Endothelial cell of umbilical vein (primary cell): ENCODE measurements at regions not wholly inside any gene's neighbourhood (a gene's known extent, or its start where the extent isn't known, plus 50 kb on each side); places are given as distances from the start of the nearest gene placed in this dataset.
"Not testable (repeated sequence)": the region's sequence is repeated elsewhere in the genome, so short reads cannot be mapped to it uniquely, and the experiment has no call there.

Experiments used
- EZH2 ChIP-seq: IDR thresholded peaks from 2 replicates; pipeline ENCODE4 v1.6.1; 2012; ENCODE audit warnings: borderline replicate concordance, low read depth, mild to moderate bottlenecking, moderate library complexity, low read length, inconsistent platforms; ENCODE audit not compliant: severe bottlenecking
- FOS ChIP-seq: IDR thresholded peaks from 2 replicates; pipeline ENCODE4 v1.6.1; 2011; ENCODE audit warnings: mild to moderate bottlenecking, low read length, moderate library complexity, borderline replicate concordance; ENCODE audit not compliant: insufficient read depth
- GATA2 ChIP-seq: IDR thresholded peaks from 2 replicates; pipeline ENCODE4 v1.7.0; 2011; ENCODE audit warnings: low read depth, mild to moderate bottlenecking, moderate library complexity, mixed read lengths, low read length; ENCODE audit not compliant: insufficient read length, insufficient read depth
- JUN ChIP-seq: IDR thresholded peaks from 2 replicates; pipeline ENCODE4 v1.6.1; 2011; ENCODE audit warnings: borderline replicate concordance, low read depth; ENCODE audit not compliant: insufficient read length, insufficient read depth
- MAX ChIP-seq: IDR thresholded peaks from 2 replicates; pipeline ENCODE4 v1.6.1; 2011; ENCODE audit not compliant: insufficient read depth, insufficient read length
- MYC ChIP-seq: IDR thresholded peaks from one replicate; pipeline ENCODE4 v1.6.1; 2011; ENCODE audit warnings: mild to moderate bottlenecking, low read depth, low read length
- POLR2A ChIP-seq: IDR thresholded peaks from 2 replicates; pipeline ENCODE4 v1.6.1; 2012; ENCODE audit warnings: low read depth, mild to moderate bottlenecking, control low read depth, low read length
- POLR2AphosphoS5 ChIP-seq: IDR thresholded peaks from 2 replicates; pipeline ENCODE4 v1.6.1; 2012; ENCODE audit warnings: low read depth, mild to moderate bottlenecking, control low read depth, low read length, moderate library complexity; ENCODE audit not compliant: insufficient read depth
- TF ChIP-seq, protein P1 (sequence below), 2 donors: IDR thresholded peaks; 1 replicate in 1 of 2; 2 replicates in 1 of 2; pipeline ENCODE4 v1.5.1; 2011; ENCODE audit warnings: low read length in 2 of 2, mild to moderate bottlenecking in 2 of 2, moderate library complexity in 2 of 2, control low read depth in 1 of 2, inconsistent platforms in 1 of 2, low read depth in 1 of 2; ENCODE audit not compliant: insufficient read depth in 1 of 2; ENCODE audit errors: extremely low read depth in 1 of 2

GRCh38 chr4:100333491-100333890 is 143.2 kb upstream of the DDIT4L start:
- TF ChIP-seq MAX, EZH2, POLR2A, POLR2AphosphoS5, MYC, FOS, JUN, GATA2: not testable (repeated sequence)
- TF ChIP-seq, protein P1, sequence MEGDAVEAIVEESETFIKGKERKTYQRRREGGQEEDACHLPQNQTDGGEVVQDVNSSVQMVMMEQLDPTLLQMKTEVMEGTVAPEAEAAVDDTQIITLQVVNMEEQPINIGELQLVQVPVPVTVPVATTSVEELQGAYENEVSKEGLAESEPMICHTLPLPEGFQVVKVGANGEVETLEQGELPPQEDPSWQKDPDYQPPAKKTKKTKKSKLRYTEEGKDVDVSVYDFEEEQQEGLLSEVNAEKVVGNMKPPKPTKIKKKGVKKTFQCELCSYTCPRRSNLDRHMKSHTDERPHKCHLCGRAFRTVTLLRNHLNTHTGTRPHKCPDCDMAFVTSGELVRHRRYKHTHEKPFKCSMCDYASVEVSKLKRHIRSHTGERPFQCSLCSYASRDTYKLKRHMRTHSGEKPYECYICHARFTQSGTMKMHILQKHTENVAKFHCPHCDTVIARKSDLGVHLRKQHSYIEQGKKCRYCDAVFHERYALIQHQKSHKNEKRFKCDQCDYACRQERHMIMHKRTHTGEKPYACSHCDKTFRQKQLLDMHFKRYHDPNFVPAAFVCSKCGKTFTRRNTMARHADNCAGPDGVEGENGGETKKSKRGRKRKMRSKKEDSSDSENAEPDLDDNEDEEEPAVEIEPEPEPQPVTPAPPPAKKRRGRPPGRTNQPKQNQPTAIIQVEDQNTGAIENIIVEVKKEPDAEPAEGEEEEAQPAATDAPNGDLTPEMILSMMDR (IDR thresholded peaks at IDR 0.05; ENCODE audit: extremely low read depth in 1 of 2, insufficient read depth in 1 of 2, low read depth in 1 of 2, low read length in 2 of 2): not testable (repeated sequence)
